Ishikawa (cell line): ENCODE measurements at regions not wholly inside any gene's neighbourhood (a gene's known extent, or its start where the extent isn't known, plus 50 kb on each side); places are given as distances from the start of the nearest gene placed in this dataset.
A peak's percentile ranks its signal among the peaks of the same experiment; 100 is the strongest.

Experiments used
- CEBPB ChIP-seq: IDR thresholded peaks from 2 replicates; pipeline ENCODE4 v1.6.1; 2012
- CREB1 ChIP-seq: IDR thresholded peaks from 2 replicates; pipeline ENCODE4 v1.6.1; 2012; ENCODE audit warnings: low read depth
- EGR1 ChIP-seq: IDR thresholded peaks from 2 replicates; pipeline ENCODE4 v1.6.1; 2012
- EP300 ChIP-seq: IDR thresholded peaks from 2 replicates; pipeline ENCODE4 v1.6.1; 2012; ENCODE audit warnings: borderline replicate concordance
- FOXM1 ChIP-seq: IDR thresholded peaks from 2 replicates; pipeline ENCODE4 v1.6.1; 2012; ENCODE audit warnings: low read depth, borderline replicate concordance
- MAX ChIP-seq: IDR thresholded peaks from 2 replicates; pipeline ENCODE4 v1.6.1; 2012
- NFIC ChIP-seq: IDR thresholded peaks from 2 replicates; pipeline ENCODE4 v1.6.1; 2012
- RAD21 ChIP-seq: IDR thresholded peaks from 2 replicates; pipeline ENCODE4 v1.6.1; 2012; ENCODE audit warnings: low read depth
- REST ChIP-seq: IDR thresholded peaks from 2 replicates; pipeline ENCODE4 v1.6.1; 2012; ENCODE audit warnings: low read depth, mild to moderate bottlenecking
- TAF1 ChIP-seq: IDR thresholded peaks from 2 replicates; pipeline ENCODE4 v1.6.1; 2012; ENCODE audit warnings: low read depth, mild to moderate bottlenecking
- TCF12 ChIP-seq: IDR thresholded peaks from 2 replicates; pipeline ENCODE4 v1.6.1; 2012; ENCODE audit warnings: low read depth
- TEAD4 ChIP-seq: IDR thresholded peaks from 2 replicates; pipeline ENCODE4 v1.6.1; 2012
- USF1 ChIP-seq: IDR thresholded peaks from 2 replicates; pipeline ENCODE4 v1.6.1; 2012
- YY1 ChIP-seq: IDR thresholded peaks from 2 replicates; pipeline ENCODE4 v1.6.1; 2012; ENCODE audit warnings: low read depth
- ZBTB7A ChIP-seq: IDR thresholded peaks from 2 replicates; pipeline ENCODE4 v1.6.1; 2012; ENCODE audit warnings: low read depth

- TF ChIP-seq RAD21 (no peak), MAX (no peak), CEBPB (no peak), TAF1 (no peak), USF1 (no peak), YY1 (no peak), ZBTB7A (no peak), FOXM1 (no peak), NFIC (no peak), REST (no peak), CREB1 (no peak), EGR1 (no peak), TCF12 (no peak), EP300 (no peak), TEAD4 (no peak)
Measured at GRCh38 chr4:147039976-147040575, 94.4 kb upstream of the TTC29 start.

- TF ChIP-seq CEBPB (peak; percentile 50; the same call in 1 of the 2 replicates), NFIC (no peak)
Measured at GRCh38 chr4:147040874-147041273, 95.2 kb upstream of the TTC29 start.

GRCh38 chr4:147041376-147041775 lies 95.7 kb upstream of the TTC29 start:
- TF ChIP-seq FOXM1 (no peak), USF1 (no peak), TCF12 (no peak), TAF1 (no peak), ZBTB7A (no peak), CREB1 (no peak), REST (no peak), YY1 (no peak)

GRCh38 chr4:147042046-147042445 lies 96.4 kb upstream of the TTC29 start:
- TF ChIP-seq TCF12 = no peak
- no peak for TF ChIP-seq NFIC
- TF ChIP-seq REST = no peak
- TF ChIP-seq TAF1 = no peak
- TF ChIP-seq EP300 = no peak
- TF ChIP-seq EGR1 = no peak
- TF ChIP-seq CREB1 = no peak
- TF ChIP-seq YY1 = no peak
- no peak for TF ChIP-seq USF1
- TF ChIP-seq TEAD4 = no peak
- TF ChIP-seq CEBPB = no peak
- no peak for TF ChIP-seq FOXM1
- TF ChIP-seq RAD21 = no peak
- TF ChIP-seq MAX = no peak
